Upper lobe of left lung (tissue), 6 donors: ENCODE measurements at regions not wholly inside any gene's neighbourhood (a gene's known extent, or its start where the extent isn't known, plus 50 kb on each side); places are given as distances from the start of the nearest gene placed in this dataset.

Source experiments
- ATAC-seq, 2 donors: fragments of 200-7000 bp; cut with Tn5 transposase; one replicate each; pipeline ENCODE4 v1.9.1; 2022; ENCODE audit warnings: mild to moderate bottlenecking in 2 of 2, moderate library complexity in 2 of 2; ENCODE audit not compliant: low FRiP score in 2 of 2
- DNase-seq, 2 donors: peaks; one replicate each; pipeline ENCODE4 v3.0.0-alpha.2; 2019 to 2020
- H3K27ac ChIP-seq, 4 donors: fragments of 200-600 bp; sonication (generic); one replicate each; pipeline ENCODE4 v1.5.1; 2016 to 2019
- H3K27me3 ChIP-seq, 4 donors: fragments of 200-600 bp; sonication (generic); one replicate each; pipeline ENCODE4 v1.5.1; 2017 to 2019
- H3K36me3 ChIP-seq, 4 donors: fragments of 200-600 bp; sonication (generic); one replicate each; pipeline ENCODE4 v1.5.1; 2016 to 2019
- H3K4me1 ChIP-seq, 4 donors: fragments of 200-600 bp; sonication (generic); one replicate each; pipeline ENCODE4 v1.5.1; 2018 to 2019
- H3K4me3 ChIP-seq, 4 donors: fragments of 200-600 bp; sonication (generic); one replicate each; pipeline ENCODE4 v1.5.1; 2017 to 2019; ENCODE audit warnings: mild to moderate bottlenecking in 2 of 4, moderate library complexity in 1 of 4
- H3K9me3 ChIP-seq, 4 donors: fragments of 200-600 bp; sonication (generic); one replicate each; pipeline ENCODE4 v1.5.1; 2018 to 2019
- EP300 ChIP-seq, 4 donors: sonication (generic); formaldehyde crosslinking; IDR thresholded peaks; one replicate each; pipeline ENCODE4 v1.5.1; 2017; ENCODE audit warnings: antibody characterized with exemption in 4 of 4, control low read depth in 2 of 4
- POLR2A ChIP-seq, 4 donors: fragments of 450-650 bp; IDR thresholded peaks; one replicate each; pipeline ENCODE4 v1.5.1; 2016 to 2017; ENCODE audit warnings: antibody characterized with exemption in 4 of 4, mild to moderate bottlenecking in 2 of 4
- POLR2AphosphoS5 ChIP-seq, 2 donors: sonication (generic); formaldehyde crosslinking; IDR thresholded peaks; one replicate each; pipeline ENCODE4 v1.5.1; 2017; ENCODE audit warnings: antibody characterized with exemption in 2 of 2
- WGBS, 2 donors: methylation state at CpG; one replicate each; pipeline ENCODE4 v1.1.5; 2017 to 2018; 5-methylcytosine and 5-hydroxymethylcytosine counted together
- TF ChIP-seq, protein P1 (sequence below), 6 experiments: fragments of 450-650 bp in 4 of 6; fragments of 200-600 bp in 2 of 6; sonication (generic) in 2 of 6; IDR thresholded peaks; one replicate each; pipeline ENCODE4 v1.5.1; 2016 to 2019; ENCODE audit warnings: antibody characterized with exemption in 6 of 6
- donor health status: DM: no; HTN: no; CAD: no; lungs with moderate emphysema.
- donor health status: DM: no; HTN: yes; CAD: no; lungs with severe emphysema.

DNA sequence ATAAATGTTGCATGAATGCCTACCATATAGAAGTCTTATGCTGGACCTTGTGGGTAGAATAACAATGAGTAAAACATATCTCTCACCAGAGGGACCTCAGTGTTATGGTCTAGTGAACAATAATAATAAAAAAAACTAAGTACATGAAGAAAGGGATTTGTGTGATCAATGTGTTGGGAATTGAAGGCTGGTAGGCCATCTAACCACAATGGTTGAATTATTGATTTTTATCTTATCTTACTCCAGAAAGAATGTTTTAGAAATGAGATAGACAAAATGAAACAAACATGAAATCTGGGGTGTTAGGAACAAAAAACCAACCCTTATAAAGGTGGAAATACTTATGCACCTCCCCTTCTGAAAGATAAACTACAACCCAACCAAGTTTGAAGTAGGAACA, 243.9 kb upstream of the LRIG3 start:
- Histone ChIP-seq H3K36me3 (no peaks in the 10 kb centered on the region), H3K27me3 (no peaks in the 10 kb centered on the region), H3K27ac (no peak overlapping the region), H3K4me3 (no peak overlapping the region), H3K9me3 (no peaks in the 10 kb centered on the region), H3K4me1 (no peaks in the 10 kb centered on the region)
- TF ChIP-seq POLR2A (IDR thresholded peaks at IDR 0.05) (no peak), POLR2AphosphoS5 (IDR thresholded peaks at IDR 0.05) (no peak), EP300 (IDR thresholded peaks at IDR 0.05) (no peak)
- ATAC-seq (no peak), DNase-seq (no peak)

DNA sequence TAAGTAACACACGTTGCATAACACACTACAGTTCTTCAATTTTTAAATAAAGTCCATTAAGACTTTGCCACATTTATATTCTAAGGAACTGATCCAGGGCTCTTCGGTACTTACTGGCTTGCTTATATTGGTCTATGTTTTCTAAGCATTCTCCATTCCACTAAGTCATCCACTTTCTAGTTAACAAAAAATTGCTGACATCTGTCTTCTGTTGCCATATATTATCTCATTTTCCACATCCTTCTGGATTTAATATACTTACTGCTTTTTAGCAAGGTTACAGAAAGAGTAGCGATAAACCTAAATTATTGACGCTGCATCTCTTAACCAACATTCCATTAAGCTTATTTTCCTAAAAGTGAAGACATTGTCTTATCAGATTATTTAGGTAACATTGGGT, 238.4 kb upstream of the LRIG3 start:
- DNase-seq: no peak
- H3K27me3 ChIP-seq: no peaks in the 10 kb centered on the region
- ATAC-seq: no peak
- no peak for TF ChIP-seq POLR2AphosphoS5 (IDR thresholded peaks at IDR 0.05)
- TF ChIP-seq EP300 (IDR thresholded peaks at IDR 0.05): no peak
- TF ChIP-seq, protein P1, sequence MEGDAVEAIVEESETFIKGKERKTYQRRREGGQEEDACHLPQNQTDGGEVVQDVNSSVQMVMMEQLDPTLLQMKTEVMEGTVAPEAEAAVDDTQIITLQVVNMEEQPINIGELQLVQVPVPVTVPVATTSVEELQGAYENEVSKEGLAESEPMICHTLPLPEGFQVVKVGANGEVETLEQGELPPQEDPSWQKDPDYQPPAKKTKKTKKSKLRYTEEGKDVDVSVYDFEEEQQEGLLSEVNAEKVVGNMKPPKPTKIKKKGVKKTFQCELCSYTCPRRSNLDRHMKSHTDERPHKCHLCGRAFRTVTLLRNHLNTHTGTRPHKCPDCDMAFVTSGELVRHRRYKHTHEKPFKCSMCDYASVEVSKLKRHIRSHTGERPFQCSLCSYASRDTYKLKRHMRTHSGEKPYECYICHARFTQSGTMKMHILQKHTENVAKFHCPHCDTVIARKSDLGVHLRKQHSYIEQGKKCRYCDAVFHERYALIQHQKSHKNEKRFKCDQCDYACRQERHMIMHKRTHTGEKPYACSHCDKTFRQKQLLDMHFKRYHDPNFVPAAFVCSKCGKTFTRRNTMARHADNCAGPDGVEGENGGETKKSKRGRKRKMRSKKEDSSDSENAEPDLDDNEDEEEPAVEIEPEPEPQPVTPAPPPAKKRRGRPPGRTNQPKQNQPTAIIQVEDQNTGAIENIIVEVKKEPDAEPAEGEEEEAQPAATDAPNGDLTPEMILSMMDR (IDR thresholded peaks at IDR 0.05): no peak
- no peak for TF ChIP-seq POLR2A (IDR thresholded peaks at IDR 0.05)
- H3K4me3 ChIP-seq: no peak overlapping the region
- WGBS, 2 donors: 89 to 92% methylated on average over 4 of the region's 4 CpGs
- H3K36me3 ChIP-seq: no peaks in the 10 kb centered on the region
- H3K27ac ChIP-seq: no peak overlapping the region
- no peaks in the 10 kb centered on the region for H3K4me1 ChIP-seq
- H3K9me3 ChIP-seq: peaks cover 0 to 5% (median 0%) of the 10 kb centered on the region in 4 donors

DNA sequence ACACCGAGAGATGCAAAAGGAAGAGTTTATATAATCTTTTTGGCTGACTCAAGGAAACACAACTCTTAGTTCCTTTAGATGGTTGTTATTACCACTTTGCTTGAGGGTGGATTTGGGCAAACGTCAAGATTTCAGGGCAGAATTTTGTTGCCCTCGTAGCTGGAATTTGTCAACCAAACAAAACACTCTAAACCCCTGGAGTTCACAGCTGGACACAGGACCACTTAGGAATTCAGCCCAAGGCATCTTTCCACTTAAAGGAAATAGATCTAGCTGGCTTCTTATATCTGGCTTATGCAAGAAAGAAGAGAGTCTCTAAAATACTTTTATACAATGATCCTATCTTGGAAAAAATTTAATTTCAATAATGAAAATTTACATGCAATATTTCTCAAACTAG, 237.8 kb upstream of the LRIG3 start:
- no peak overlapping the region for H3K4me3 ChIP-seq
- H3K4me1 ChIP-seq: no peaks in the 10 kb centered on the region
- no peaks in the 10 kb centered on the region for H3K27me3 ChIP-seq
- ATAC-seq: no peak
- H3K27ac ChIP-seq: no peak overlapping the region
- H3K9me3 ChIP-seq: peaks cover 0 to 5% (median 0%) of the 10 kb centered on the region in 4 donors
- TF ChIP-seq, protein P1 (IDR thresholded peaks at IDR 0.05): no peak
- TF ChIP-seq EP300 (IDR thresholded peaks at IDR 0.05): no peak
- no peak for TF ChIP-seq POLR2A (IDR thresholded peaks at IDR 0.05)
- TF ChIP-seq POLR2AphosphoS5 (IDR thresholded peaks at IDR 0.05): no peak
- no peaks in the 10 kb centered on the region for H3K36me3 ChIP-seq
- WGBS, 2 donors: 61 to 68% methylated on average over 3 of the region's 3 CpGs
- DNase-seq: no peak

DNA sequence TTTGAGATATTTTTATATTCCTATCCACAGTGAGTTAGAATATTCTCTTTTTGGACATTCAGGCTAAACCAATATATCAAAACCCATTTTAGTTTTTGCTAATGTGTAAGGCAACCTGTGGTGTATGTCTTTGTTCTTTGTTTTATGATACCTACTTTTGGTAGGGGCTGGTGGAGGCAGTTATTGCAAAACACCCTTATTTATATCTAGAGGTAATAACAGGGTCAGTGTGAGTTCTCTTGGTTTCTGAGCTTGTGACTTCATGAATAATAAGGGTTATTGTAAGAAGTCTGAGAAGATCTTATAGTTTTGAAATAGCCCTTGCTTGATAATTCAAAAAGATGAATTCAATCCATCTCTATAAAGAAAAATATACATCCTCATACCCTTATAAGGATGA, 235.1 kb upstream of the LRIG3 start:
- DNase-seq (no peak), ATAC-seq (no peak)
- Histone ChIP-seq H3K36me3 (no peaks in the 10 kb centered on the region), H3K27ac (no peak overlapping the region), H3K4me3 (no peak overlapping the region), H3K4me1 (no peaks in the 10 kb centered on the region), H3K9me3 (peaks cover 0 to 5% (median 0%) of the 10 kb centered on the region in 4 donors), H3K27me3 (no peaks in the 10 kb centered on the region)
- no peak for TF ChIP-seq POLR2A (IDR thresholded peaks at IDR 0.05)
- no peak for TF ChIP-seq EP300 (IDR thresholded peaks at IDR 0.05)
- TF ChIP-seq, protein P1 (IDR thresholded peaks at IDR 0.05): no peak
- TF ChIP-seq POLR2AphosphoS5 (IDR thresholded peaks at IDR 0.05): no peak

DNA sequence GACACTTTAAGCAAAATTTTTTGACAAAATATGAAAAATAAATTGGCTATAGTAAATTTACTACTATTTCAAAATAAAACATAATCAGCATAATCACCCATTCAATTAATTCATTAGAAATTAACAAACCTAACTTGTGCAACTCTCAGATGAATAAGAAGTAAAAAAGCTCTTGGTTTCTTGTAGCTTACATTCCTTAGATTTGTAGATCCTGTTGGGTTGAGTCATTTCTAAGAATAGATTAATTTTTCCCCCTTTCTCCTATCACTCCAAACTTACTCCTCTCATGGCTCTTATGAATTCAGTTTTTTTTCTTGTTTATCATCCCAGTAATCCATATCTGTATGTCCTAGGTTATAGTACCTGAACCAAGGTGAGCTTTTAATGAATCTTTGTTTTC, 230.9 kb upstream of the LRIG3 start:
- DNase-seq (no peak), ATAC-seq (no peak)
- no peak overlapping the region for H3K27ac ChIP-seq
- no peak overlapping the region for H3K4me3 ChIP-seq
- H3K4me1 ChIP-seq: no peaks in the 10 kb centered on the region
- no peaks in the 10 kb centered on the region for H3K36me3 ChIP-seq
- H3K9me3 ChIP-seq: no peaks in the 10 kb centered on the region
- H3K27me3 ChIP-seq: no peaks in the 10 kb centered on the region
- TF ChIP-seq POLR2A (IDR thresholded peaks at IDR 0.05) (no peak), EP300 (IDR thresholded peaks at IDR 0.05) (no peak), POLR2AphosphoS5 (IDR thresholded peaks at IDR 0.05) (no peak)
- TF ChIP-seq, protein P1 (IDR thresholded peaks at IDR 0.05): no peak
